Osteocyte (in vitro differentiated cells): ENCODE measurements at regions not wholly inside any gene's neighbourhood (a gene's known extent, or its start where the extent isn't known, plus 50 kb on each side); places are given as distances from the start of the nearest gene placed in this dataset.

ENCODE experiments used
- DNase-seq: peaks from one replicate; pipeline ENCODE4 v3.0.0; 2021; ENCODE audit warnings: mixed read lengths; ENCODE audit not compliant: unreplicated experiment; ENCODE audit errors: extremely low spot score
- H3K27ac Mint-ChIP-seq: one replicate; pipeline ENCODE4 v1.8.0; 2021; ENCODE audit warnings: mild to moderate bottlenecking, mixed read lengths; ENCODE audit not compliant: unreplicated experiment
- H3K27me3 Mint-ChIP-seq: one replicate; pipeline ENCODE4 v1.8.0; 2021; ENCODE audit warnings: mixed read lengths; ENCODE audit not compliant: unreplicated experiment
- H3K36me3 Mint-ChIP-seq: one replicate; pipeline ENCODE4 v1.8.0; 2021; ENCODE audit warnings: mixed read lengths; ENCODE audit not compliant: unreplicated experiment
- H3K4me1 Mint-ChIP-seq: one replicate; pipeline ENCODE4 v1.8.0; 2021; ENCODE audit warnings: mixed read lengths; ENCODE audit not compliant: unreplicated experiment
- H3K4me3 Mint-ChIP-seq: one replicate; pipeline ENCODE4 v1.8.0; 2021; ENCODE audit warnings: mild to moderate bottlenecking, moderate library complexity, mixed read lengths; ENCODE audit not compliant: unreplicated experiment
- H3K9me3 Mint-ChIP-seq: one replicate; pipeline ENCODE4 v1.8.0; 2021; ENCODE audit warnings: mixed read lengths; ENCODE audit not compliant: unreplicated experiment
- CTCF ChIP-seq: fragments of 200-600 bp; sonication (generic); IDR thresholded peaks from 2 replicates; pipeline ENCODE4 v1.5.0; 2021; ENCODE audit warnings: antibody characterized with exemption, mild to moderate bottlenecking, moderate library complexity

- peaks cover 11% of the 10 kb centered on the region for H3K9me3 Mint-ChIP-seq
- H3K4me3 Mint-ChIP-seq = no peak overlapping the region
- DNase-seq = no peak
- no peaks in the 10 kb centered on the region for H3K27me3 Mint-ChIP-seq
- H3K36me3 Mint-ChIP-seq = no peaks in the 10 kb centered on the region
- no peak for TF ChIP-seq CTCF
- H3K4me1 Mint-ChIP-seq = no peaks in the 10 kb centered on the region
- no peak overlapping the region for H3K27ac Mint-ChIP-seq
Measured at GRCh38 chr5:6188344-6188743, 190.0 kb downstream of the MED10 start.

- no peak for TF ChIP-seq CTCF
- no peaks in the 10 kb centered on the region for H3K36me3 Mint-ChIP-seq
- no peak overlapping the region for H3K4me3 Mint-ChIP-seq
- H3K27ac Mint-ChIP-seq = no peak overlapping the region
- H3K4me1 Mint-ChIP-seq = no peaks in the 10 kb centered on the region
- DNase-seq = no peak
- H3K9me3 Mint-ChIP-seq = peaks cover 11% of the 10 kb centered on the region
- H3K27me3 Mint-ChIP-seq = no peaks in the 10 kb centered on the region
Measured at GRCh38 chr5:6187501-6187900, 190.8 kb downstream of the MED10 start.

DNA sequence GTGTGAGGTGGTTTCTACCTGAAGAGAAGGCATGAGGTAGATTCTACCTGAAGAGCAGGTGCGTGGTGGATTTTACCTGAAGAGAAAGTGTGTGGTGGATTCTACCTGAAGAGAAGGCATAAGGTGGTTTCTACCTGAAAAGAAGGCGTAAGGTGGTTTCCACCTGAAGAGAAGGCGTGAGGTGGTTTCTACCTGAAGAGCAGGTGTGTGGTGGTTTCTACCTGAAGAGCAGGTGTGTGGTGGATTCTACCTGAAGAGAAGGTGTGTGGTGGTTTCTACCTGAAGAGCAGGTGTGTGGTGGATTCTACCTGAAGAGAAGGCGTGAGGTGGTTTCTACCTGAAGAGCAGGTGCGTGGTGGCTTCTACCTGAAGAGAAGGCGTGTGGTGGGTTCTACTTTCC is 192.8 kb downstream of the MED10 start:
- DNase-seq = no peak
- H3K27ac Mint-ChIP-seq = no peak overlapping the region
- H3K27me3 Mint-ChIP-seq = no peaks in the 10 kb centered on the region
- H3K36me3 Mint-ChIP-seq = no peaks in the 10 kb centered on the region
- H3K4me1 Mint-ChIP-seq = no peaks in the 10 kb centered on the region
- no peak for TF ChIP-seq CTCF
- H3K9me3 Mint-ChIP-seq = peaks cover 11% of the 10 kb centered on the region
- no peak overlapping the region for H3K4me3 Mint-ChIP-seq

GRCh38 chr5:6184481-6184880 is 193.9 kb downstream of the MED10 start:
- DNase-seq = peak; percentile 76
- no peaks in the 10 kb centered on the region for H3K36me3 Mint-ChIP-seq
- peaks cover 12% of the 10 kb centered on the region for H3K9me3 Mint-ChIP-seq
- no peak overlapping the region for H3K4me3 Mint-ChIP-seq
- H3K27ac Mint-ChIP-seq = no peak overlapping the region
- no peaks in the 10 kb centered on the region for H3K4me1 Mint-ChIP-seq
- H3K27me3 Mint-ChIP-seq = no peaks in the 10 kb centered on the region
- TF ChIP-seq CTCF = no peak

- H3K9me3 Mint-ChIP-seq = peaks cover 18% of the 10 kb centered on the region
- TF ChIP-seq CTCF = no peak
- H3K27me3 Mint-ChIP-seq = no peaks in the 10 kb centered on the region
- H3K36me3 Mint-ChIP-seq = no peaks in the 10 kb centered on the region
- H3K4me1 Mint-ChIP-seq = no peaks in the 10 kb centered on the region
- H3K27ac Mint-ChIP-seq = no peak overlapping the region
- peak; percentile 80 for DNase-seq
- H3K4me3 Mint-ChIP-seq = no peak overlapping the region
Measured at GRCh38 chr5:6183391-6184390, 194.7 kb downstream of the MED10 start.
